Stimulated activated CD4-positive, alpha-beta T cell treated with anti-CD3 and anti-CD28 coated beads, Interleukin-15, amount 100 ng/mL, for 24 hours (primary cell): ENCODE measurements at regions not wholly inside any gene's neighbourhood (a gene's known extent, or its start where the extent isn't known, plus 50 kb on each side); places are given as distances from the start of the nearest gene placed in this dataset.
"Not testable (repeated sequence)": the region's sequence is repeated elsewhere in the genome, so short reads cannot be mapped to it uniquely, and the experiment has no call there.

Experiments used
- DNase-seq: peaks from one replicate; pipeline ENCODE4 v3.0.0-alpha.2; 2020

- DNase-seq, result no peak
Observed at GRCh38 chr5:83800201-83800600, 79.5 kb upstream of the HAPLN1 start.

GRCh38 chr5:83799020-83799419 is 78.4 kb upstream of the HAPLN1 start:
- not testable (repeated sequence) for DNase-seq

- no peak for DNase-seq
Observed at GRCh38 chr5:83789371-83789770, 68.7 kb upstream of the HAPLN1 start.

GRCh38 chr5:83787631-83788030 is 67.0 kb upstream of the HAPLN1 start:
- no peak for DNase-seq

- no peak for DNase-seq
Observed at GRCh38 chr5:83785176-83785668, 64.6 kb upstream of the HAPLN1 start.

GRCh38 chr5:83780699-83781350 is 60.2 kb upstream of the HAPLN1 start:
- no peak for DNase-seq

- DNase-seq, result no peak
Observed at GRCh38 chr5:83777856-83778255, 57.2 kb upstream of the HAPLN1 start.

- no peak for DNase-seq
Observed at GRCh38 chr5:83776437-83777031, 55.9 kb upstream of the HAPLN1 start.
